Liver (tissue), 3 donors: ENCODE measurements at regions not wholly inside any gene's neighbourhood (a gene's known extent, or its start where the extent isn't known, plus 50 kb on each side); places are given as distances from the start of the nearest gene placed in this dataset.

ENCODE experiments used
- CTCF ChIP-seq: fragments of 150-350 bp; IDR thresholded peaks from 2 replicates; pipeline ENCODE4 v1.5.1; 2017; ENCODE audit warnings: improper control_type of control experiment, low read depth, low read length; ENCODE audit not compliant: missing input control
- GABPA ChIP-seq, 2 donors: IDR thresholded peaks in 1 of 2; conservative IDR thresholded peaks in 1 of 2; 2 replicates each; pipeline ENCODE4 v1.6.1; 2016; ENCODE audit warnings: antibody characterized with exemption in 2 of 2, mild to moderate bottlenecking in 1 of 2, moderate library complexity in 1 of 2
- RAD21 ChIP-seq, 2 donors: IDR thresholded peaks; 2 replicates each; pipeline ENCODE4 v1.6.1; 2016; ENCODE audit warnings: antibody characterized with exemption in 2 of 2, mild to moderate bottlenecking in 2 of 2
- RXRA ChIP-seq, 2 donors: IDR thresholded peaks; 2 replicates each; pipeline ENCODE4 v1.6.1; 2017 to 2018; ENCODE audit warnings: antibody characterized with exemption in 2 of 2, mild to moderate bottlenecking in 1 of 2
- donor health status: healthy.
- donor health status: healthy.

GRCh38 chr4:155529716-155530115 is 136.9 kb upstream of the GUCY1A1 start:
- TF ChIP-seq CTCF: no peak
- TF ChIP-seq GABPA (IDR thresholded peaks at IDR 0.05 in 1 of 2, conservative IDR thresholded peaks at IDR 0.05 in 1 of 2): no peak
- no peak for TF ChIP-seq RXRA (IDR thresholded peaks at IDR 0.05)
- TF ChIP-seq RAD21 (IDR thresholded peaks at IDR 0.05): no peak
